Stomach smooth muscle (tissue), 2 donors: ENCODE measurements at regions not wholly inside any gene's neighbourhood (a gene's known extent, or its start where the extent isn't known, plus 50 kb on each side); places are given as distances from the start of the nearest gene placed in this dataset.

Experiments used
- H3K27ac ChIP-seq: one replicate; pipeline ENCODE4 v1.7.0; 2013; ENCODE audit warnings: mild to moderate bottlenecking, low read length, inconsistent platforms
- H3K27me3 ChIP-seq, 2 donors: one replicate each; pipeline ENCODE4 v1.7.0; 2013; ENCODE audit warnings: low read length in 2 of 2; ENCODE audit not compliant: insufficient read depth in 2 of 2, control insufficient read depth in 1 of 2
- H3K36me3 ChIP-seq, 2 donors: one replicate each; pipeline ENCODE4 v1.7.0; 2013; ENCODE audit warnings: low read length in 2 of 2; ENCODE audit not compliant: control insufficient read depth in 2 of 2, insufficient read depth in 2 of 2
- H3K4me1 ChIP-seq: one replicate; pipeline ENCODE4 v1.7.0; 2013; ENCODE audit warnings: low read length; ENCODE audit not compliant: control insufficient read depth, insufficient read depth
- H3K4me3 ChIP-seq, 2 donors: one replicate each; pipeline ENCODE4 v1.7.0; 2013; ENCODE audit warnings: low read length in 2 of 2
- H3K9ac ChIP-seq, 2 donors: one replicate each; pipeline ENCODE4 v1.7.0; 2013; ENCODE audit warnings: low read length in 2 of 2, mild to moderate bottlenecking in 1 of 2
- H3K9me3 ChIP-seq, 2 donors: one replicate each; pipeline ENCODE4 v1.7.0; 2013; ENCODE audit warnings: low read length in 2 of 2; ENCODE audit not compliant: control insufficient read depth in 2 of 2
- donor health status: healthy.
- donor health status: Pancreatic carcinoma.

DNA sequence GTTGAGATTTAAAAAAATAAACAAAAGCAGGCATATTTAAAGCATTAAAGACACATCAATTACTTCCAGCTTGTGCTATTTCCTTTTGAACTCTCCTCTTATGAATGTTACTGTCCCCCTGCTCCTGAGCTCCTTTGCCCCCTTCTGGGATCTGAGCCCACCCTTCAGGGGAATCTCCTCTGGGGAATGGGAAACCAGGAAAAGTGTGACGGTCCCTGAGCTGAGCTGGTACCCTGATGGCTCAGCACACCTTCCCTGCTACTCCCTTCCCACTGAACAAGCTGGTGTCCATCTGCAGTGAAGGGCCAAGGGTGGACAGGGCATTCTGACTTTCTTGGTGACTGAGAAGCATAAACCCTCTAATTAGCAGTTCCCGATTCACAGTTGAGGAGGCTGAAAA is 356.3 kb downstream of the PTEN start:
- Histone ChIP-seq H3K27ac (no peak overlapping the region), H3K36me3 (no peaks in the 10 kb centered on the region), H3K27me3 (no peaks in the 10 kb centered on the region), H3K4me3 (no peak overlapping the region), H3K4me1 (no peaks in the 10 kb centered on the region), H3K9ac (no peak overlapping the region), H3K9me3 (no peaks in the 10 kb centered on the region)

DNA sequence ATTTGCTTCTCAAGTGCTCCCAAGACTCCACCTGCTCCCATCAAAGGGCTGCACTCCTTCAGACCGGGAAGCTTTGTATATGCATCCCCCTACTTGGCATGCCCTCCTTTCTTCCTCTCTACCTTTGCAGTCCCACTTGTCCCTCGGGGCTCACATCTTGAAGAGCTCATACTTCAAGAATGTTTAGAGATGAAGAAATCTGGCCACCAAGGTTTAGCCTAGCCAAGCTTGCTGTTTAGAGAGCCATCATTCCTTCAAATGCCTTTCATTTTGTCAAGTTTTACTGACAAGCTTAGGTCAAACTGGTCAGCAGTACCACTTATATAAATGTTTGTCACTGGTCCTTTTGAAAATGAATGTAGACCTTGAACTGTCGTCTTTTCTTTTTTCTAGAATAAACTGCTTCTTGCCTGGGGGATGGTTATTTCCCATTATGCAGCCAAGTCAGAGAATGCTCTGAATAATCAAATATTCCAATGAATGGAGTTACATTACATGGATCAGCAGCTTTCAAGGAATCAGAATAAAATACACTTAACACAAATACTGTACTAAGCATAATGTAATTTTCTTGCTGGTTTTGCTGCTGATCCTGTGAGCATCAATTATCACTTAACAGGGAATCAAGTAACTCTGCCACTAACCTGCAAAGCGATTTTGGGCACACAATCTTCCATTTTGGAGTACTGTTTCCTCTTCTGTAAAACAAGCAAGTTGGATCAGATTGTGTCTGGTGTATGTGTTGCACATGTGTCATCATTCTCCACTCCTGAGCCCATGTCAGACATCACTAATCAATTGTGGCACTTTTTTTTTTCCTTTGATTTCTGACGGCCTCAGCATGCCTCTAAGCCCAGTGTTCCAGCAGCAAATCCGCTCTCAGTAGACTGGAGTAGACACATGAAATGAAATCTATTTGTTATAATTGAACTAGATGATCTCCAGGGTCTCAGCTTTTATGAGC is 357.9 kb downstream of the PTEN start:
- no peaks in the 10 kb centered on the region for H3K4me1 ChIP-seq
- H3K27ac ChIP-seq = no peak overlapping the region
- H3K27me3 ChIP-seq = no peaks in the 10 kb centered on the region
- no peak overlapping the region for H3K9ac ChIP-seq
- H3K4me3 ChIP-seq = no peak overlapping the region
- no peaks in the 10 kb centered on the region for H3K9me3 ChIP-seq
- no peaks in the 10 kb centered on the region for H3K36me3 ChIP-seq

DNA sequence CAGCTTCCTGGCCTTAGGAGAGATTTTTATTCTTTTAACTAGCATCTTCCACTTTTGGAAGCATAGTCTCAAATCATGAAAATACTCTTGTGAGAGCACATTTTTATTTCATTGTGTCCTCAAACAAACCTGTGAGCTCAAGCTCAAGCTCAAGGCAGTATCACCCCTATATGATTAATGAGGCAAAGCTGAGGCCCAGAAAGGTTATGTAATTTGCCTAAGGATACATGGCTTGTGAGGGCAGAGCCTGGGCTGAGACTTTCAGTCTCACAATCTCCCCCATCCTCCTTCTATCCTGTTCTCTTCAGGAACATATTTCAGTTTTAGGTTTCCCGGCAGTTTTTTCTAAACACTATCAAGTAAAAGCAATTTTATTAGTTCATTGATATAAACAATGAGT is 359.5 kb downstream of the PTEN start:
- Histone ChIP-seq H3K9ac (no peak overlapping the region), H3K27ac (no peak overlapping the region)

More for the DNA sequence above, 359.5 kb downstream of the PTEN start:
- Histone ChIP-seq H3K9me3 (no peaks in the 10 kb centered on the region), H3K4me3 (no peak overlapping the region), H3K36me3 (no peaks in the 10 kb centered on the region), H3K4me1 (no peaks in the 10 kb centered on the region), H3K27me3 (no peaks in the 10 kb centered on the region)
